Smooth muscle cell (in vitro differentiated cells): ENCODE measurements at regions not wholly inside any gene's neighbourhood (a gene's known extent, or its start where the extent isn't known, plus 50 kb on each side); places are given as distances from the start of the nearest gene placed in this dataset.

Experiments
- DNase-seq: peaks from one replicate; lab custom pipeline; 2025; ENCODE audit not compliant: unreplicated experiment; lab: John Stamatoyannopoulos, UW
- H2AFZ ChIP-seq: fragments of 200-600 bp; sonication (generic); 2 replicates; pipeline ENCODE4 v1.6.0; 2016; ENCODE audit warnings: antibody characterized with exemption, low read depth, mild to moderate bottlenecking
- H3F3A ChIP-seq: fragments of 200-600 bp; sonication (generic); 2 replicates; pipeline ENCODE4 v1.6.0; 2017; ENCODE audit warnings: antibody characterized with exemption, low read depth
- H3K27ac ChIP-seq: fragments of 200-600 bp; sonication (generic); 2 replicates; pipeline ENCODE4 v1.5.1; 2016; ENCODE audit warnings: low read depth, mild to moderate bottlenecking
- H3K27me3 ChIP-seq: fragments of 200-600 bp; sonication (generic); 2 replicates; pipeline ENCODE4 v1.6.1; 2016; ENCODE audit warnings: low read depth, mild to moderate bottlenecking
- H3K36me3 ChIP-seq: fragments of 200-600 bp; sonication (generic); 2 replicates; pipeline ENCODE4 v1.5.1; 2016; ENCODE audit warnings: low read depth
- H3K4me1 ChIP-seq: fragments of 200-600 bp; sonication (generic); 2 replicates; pipeline ENCODE4 v1.5.1; 2016; ENCODE audit warnings: low read depth
- H3K4me2 ChIP-seq: fragments of 200-600 bp; sonication (generic); 2 replicates; pipeline ENCODE4 v1.6.0; 2016; ENCODE audit warnings: mild to moderate bottlenecking
- H3K4me3 ChIP-seq: fragments of 200-600 bp; sonication (generic); 2 replicates; pipeline ENCODE4 v1.5.1; 2016; ENCODE audit warnings: mild to moderate bottlenecking
- H3K79me2 ChIP-seq: fragments of 200-600 bp; sonication (generic); 2 replicates; pipeline ENCODE4 v1.6.0; 2016; ENCODE audit warnings: low read depth, mild to moderate bottlenecking
- H3K9ac ChIP-seq: fragments of 200-600 bp; sonication (generic); 2 replicates; pipeline ENCODE4 v1.6.0; 2016; ENCODE audit warnings: low read depth
- H3K9me3 ChIP-seq: fragments of 200-600 bp; sonication (generic); replicated peaks from 2 replicates; pipeline ENCODE4 v1.5.1; 2016; ENCODE audit warnings: low read depth
- H4K20me1 ChIP-seq: fragments of 200-600 bp; sonication (generic); 2 replicates; pipeline ENCODE4 v1.6.0; 2016; ENCODE audit warnings: low read depth
- WGBS: methylation state at CpG from one replicate; pipeline ENCODE4 v1.1.7; 2016; ENCODE audit warnings: low lambda C conversion rate; 5-methylcytosine and 5-hydroxymethylcytosine counted together
- TF ChIP-seq, protein P1 (sequence below): fragments of 200-600 bp; sonication (generic); IDR thresholded peaks from 2 replicates; pipeline ENCODE4 v1.5.1; 2017; ENCODE audit warnings: borderline replicate concordance, mild to moderate bottlenecking, antibody characterized with exemption; ENCODE audit not compliant: insufficient read depth, poor library complexity, severe bottlenecking

DNA sequence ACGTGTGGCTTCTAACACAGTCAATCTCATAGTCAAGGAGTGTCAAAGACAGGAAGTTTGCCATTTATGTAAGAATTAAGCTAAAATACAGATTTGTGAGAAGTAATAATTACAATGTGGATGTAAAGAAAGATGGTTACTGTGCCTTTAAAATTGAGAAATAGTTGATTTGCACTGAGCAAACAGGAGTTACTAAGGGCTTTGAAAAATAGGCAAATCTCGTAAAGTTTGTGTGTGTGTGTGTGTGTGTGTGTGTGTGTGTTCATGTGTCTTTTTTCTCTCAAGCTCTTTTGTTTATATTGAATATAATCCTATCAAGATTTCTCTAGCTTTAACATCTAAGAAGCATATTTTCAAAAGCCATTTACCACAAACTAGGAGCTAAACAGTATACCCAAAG, 2284.5 kb downstream of the LRRC4C start:
- WGBS, result 54% methylated on average over 2 of the region's 2 CpGs
- no peak for DNase-seq

DNA sequence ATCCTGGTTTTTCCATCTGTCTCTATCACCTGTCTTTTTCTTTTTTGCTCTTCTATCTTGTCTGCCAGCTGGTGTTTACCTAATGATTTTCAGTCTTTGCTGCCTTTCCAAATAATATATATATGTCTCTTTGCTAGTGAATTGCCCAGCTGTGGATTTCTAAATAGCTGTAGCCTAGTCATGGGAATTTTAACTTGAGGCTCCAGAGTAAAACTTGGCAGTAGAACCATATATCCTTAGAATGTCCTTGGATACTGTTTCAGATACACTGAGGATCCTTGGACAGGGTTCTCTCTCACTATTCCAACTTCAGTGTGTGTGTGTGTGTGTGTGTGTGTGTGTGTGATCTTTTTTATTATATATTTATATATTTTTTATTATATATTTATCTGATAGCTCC, 2285.3 kb downstream of the LRRC4C start:
- no peaks in the 10 kb centered on the region for H3K79me2 ChIP-seq
- no peaks in the 10 kb centered on the region for H4K20me1 ChIP-seq
- TF ChIP-seq, protein P1, sequence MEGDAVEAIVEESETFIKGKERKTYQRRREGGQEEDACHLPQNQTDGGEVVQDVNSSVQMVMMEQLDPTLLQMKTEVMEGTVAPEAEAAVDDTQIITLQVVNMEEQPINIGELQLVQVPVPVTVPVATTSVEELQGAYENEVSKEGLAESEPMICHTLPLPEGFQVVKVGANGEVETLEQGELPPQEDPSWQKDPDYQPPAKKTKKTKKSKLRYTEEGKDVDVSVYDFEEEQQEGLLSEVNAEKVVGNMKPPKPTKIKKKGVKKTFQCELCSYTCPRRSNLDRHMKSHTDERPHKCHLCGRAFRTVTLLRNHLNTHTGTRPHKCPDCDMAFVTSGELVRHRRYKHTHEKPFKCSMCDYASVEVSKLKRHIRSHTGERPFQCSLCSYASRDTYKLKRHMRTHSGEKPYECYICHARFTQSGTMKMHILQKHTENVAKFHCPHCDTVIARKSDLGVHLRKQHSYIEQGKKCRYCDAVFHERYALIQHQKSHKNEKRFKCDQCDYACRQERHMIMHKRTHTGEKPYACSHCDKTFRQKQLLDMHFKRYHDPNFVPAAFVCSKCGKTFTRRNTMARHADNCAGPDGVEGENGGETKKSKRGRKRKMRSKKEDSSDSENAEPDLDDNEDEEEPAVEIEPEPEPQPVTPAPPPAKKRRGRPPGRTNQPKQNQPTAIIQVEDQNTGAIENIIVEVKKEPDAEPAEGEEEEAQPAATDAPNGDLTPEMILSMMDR, result no peak
- no peak overlapping the region for H3K4me2 ChIP-seq
- no peaks in the 10 kb centered on the region for H3K4me1 ChIP-seq
- no peak overlapping the region for H3K4me3 ChIP-seq
- no peaks in the 10 kb centered on the region for H3K9me3 ChIP-seq
- no peak overlapping the region for H2AFZ ChIP-seq
- H3K27me3 ChIP-seq, result no peaks in the 10 kb centered on the region
- no peak overlapping the region for H3K9ac ChIP-seq
- H3K27ac ChIP-seq, result no peak overlapping the region
- no peaks in the 10 kb centered on the region for H3K36me3 ChIP-seq
- DNase-seq, result no peak
- H3F3A ChIP-seq, result no peaks in the 10 kb centered on the region

More for the DNA sequence above, 2284.5 kb downstream of the LRRC4C start:
- no peaks in the 10 kb centered on the region for H3K27me3 ChIP-seq
- H3K27ac ChIP-seq, result no peak overlapping the region
- no peaks in the 10 kb centered on the region for H3K9me3 ChIP-seq
- TF ChIP-seq, protein P1, result no peak
- H3K79me2 ChIP-seq, result no peaks in the 10 kb centered on the region
- no peaks in the 10 kb centered on the region for H3K36me3 ChIP-seq
- H4K20me1 ChIP-seq, result no peaks in the 10 kb centered on the region
- no peaks in the 10 kb centered on the region for H3F3A ChIP-seq
- H3K4me3 ChIP-seq, result no peak overlapping the region
- peak overlapping the region; percentile 51 for H2AFZ ChIP-seq
- no peak overlapping the region for H3K9ac ChIP-seq
- H3K4me1 ChIP-seq, result no peaks in the 10 kb centered on the region
- H3K4me2 ChIP-seq, result no peak overlapping the region

DNA sequence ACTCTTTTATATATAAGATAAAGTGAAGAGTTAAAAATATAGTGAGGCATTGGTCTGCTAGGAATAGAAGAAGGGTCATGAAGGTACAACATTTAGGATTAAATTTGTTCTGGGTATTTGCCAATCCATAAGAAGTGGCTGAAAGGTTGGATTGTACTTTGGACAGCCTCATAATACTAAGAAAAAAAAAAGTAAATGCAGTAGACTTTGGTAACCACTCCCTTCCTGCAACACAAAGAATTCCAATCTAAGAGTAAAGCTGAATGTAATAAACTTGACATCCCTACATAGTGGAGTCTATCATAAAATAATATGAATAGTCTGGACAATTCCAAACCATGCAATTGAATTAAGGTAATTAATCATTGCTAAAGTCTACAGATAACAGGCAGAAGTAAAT, 2294.4 kb downstream of the LRRC4C start:
- TF ChIP-seq, protein P1, result no peak

DNA sequence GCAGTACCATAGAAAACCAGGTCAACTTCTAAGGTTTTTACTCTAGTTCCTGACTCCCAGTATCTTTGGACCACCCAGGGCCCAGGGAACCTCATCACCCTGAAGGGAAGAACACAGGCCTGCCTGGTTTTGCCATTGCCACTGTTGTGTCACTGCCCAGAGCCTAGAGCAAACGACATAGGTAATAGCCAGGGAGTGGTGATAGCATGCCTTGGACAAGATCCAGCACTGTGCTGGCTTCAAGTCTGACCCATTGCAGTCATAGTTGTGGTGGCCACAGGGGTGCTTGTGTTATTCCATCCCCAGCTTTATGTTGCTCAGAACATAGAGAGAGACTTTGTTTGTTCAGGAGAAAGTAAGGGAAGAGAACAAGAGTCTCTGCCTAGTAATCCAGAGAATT, 2310.2 kb downstream of the LRRC4C start:
- WGBS, result 44% methylated on average over 1 of the region's 1 CpG
- no peak for DNase-seq
- TF ChIP-seq, protein P1, result no peak

More for the DNA sequence above, 2294.4 kb downstream of the LRRC4C start:
- H3K9ac ChIP-seq, result no peak overlapping the region
- H3F3A ChIP-seq, result no peaks in the 10 kb centered on the region
- H3K4me1 ChIP-seq, result no peaks in the 10 kb centered on the region
- no peaks in the 10 kb centered on the region for H3K9me3 ChIP-seq
- no peak overlapping the region for H2AFZ ChIP-seq
- H4K20me1 ChIP-seq, result no peaks in the 10 kb centered on the region
- H3K79me2 ChIP-seq, result no peaks in the 10 kb centered on the region
- H3K4me2 ChIP-seq, result no peak overlapping the region
- H3K4me3 ChIP-seq, result no peak overlapping the region
- DNase-seq, result no peak
- H3K36me3 ChIP-seq, result no peaks in the 10 kb centered on the region
- H3K27me3 ChIP-seq, result no peaks in the 10 kb centered on the region
- no peak overlapping the region for H3K27ac ChIP-seq

More for the DNA sequence above, 2310.2 kb downstream of the LRRC4C start:
- H3K9ac ChIP-seq, result no peak overlapping the region
- no peak overlapping the region for H3K4me3 ChIP-seq
- H3K36me3 ChIP-seq, result no peaks in the 10 kb centered on the region
- no peaks in the 10 kb centered on the region for H3K27me3 ChIP-seq
- no peak overlapping the region for H2AFZ ChIP-seq
- no peaks in the 10 kb centered on the region for H3K9me3 ChIP-seq
- no peaks in the 10 kb centered on the region for H3K79me2 ChIP-seq
- peaks cover 6% of the 10 kb centered on the region for H3K4me1 ChIP-seq
- H3K27ac ChIP-seq, result no peak overlapping the region
- no peaks in the 10 kb centered on the region for H4K20me1 ChIP-seq
- H3F3A ChIP-seq, result no peaks in the 10 kb centered on the region
- H3K4me2 ChIP-seq, result no peak overlapping the region
